Mesenchymal stem cell (in vitro differentiated cells and primary cell): ENCODE measurements at regions not wholly inside any gene's neighbourhood (a gene's known extent, or its start where the extent isn't known, plus 50 kb on each side); places are given as distances from the start of the nearest gene placed in this dataset.

Source experiments
- DNase-seq: peaks from one replicate; pipeline ENCODE4 v3.0.0-alpha.2; 2013
- H2AFZ ChIP-seq: one replicate; pipeline ENCODE4 v1.6.1; 2013; ENCODE audit warnings: low read depth, mild to moderate bottlenecking, control low read depth, inconsistent platforms, low read length, moderate library complexity
- H2AK5ac ChIP-seq: 2 replicates; pipeline ENCODE4 v1.6.1; 2013; ENCODE audit warnings: low read length, moderate library complexity, mild to moderate bottlenecking, inconsistent platforms; ENCODE audit not compliant: severe bottlenecking
- H2BK120ac ChIP-seq: one replicate; pipeline ENCODE4 v1.6.1; 2013; ENCODE audit warnings: low read depth, mild to moderate bottlenecking, inconsistent platforms, low read length, moderate library complexity
- H2BK12ac ChIP-seq, 2 experiments: one replicate each; pipeline ENCODE4 v1.6.1; 2013; ENCODE audit warnings: inconsistent platforms in 2 of 2, low read length in 2 of 2, mild to moderate bottlenecking in 2 of 2, moderate library complexity in 2 of 2, control low read depth in 1 of 2
- H2BK15ac ChIP-seq: one replicate; pipeline ENCODE4 v1.6.1; 2013; ENCODE audit warnings: mild to moderate bottlenecking, low read depth, inconsistent platforms; ENCODE audit not compliant: poor library complexity, severe bottlenecking
- H2BK5ac ChIP-seq: 2 replicates; pipeline ENCODE4 v1.6.1; 2013; ENCODE audit warnings: low read depth, mild to moderate bottlenecking, low read length, control low read depth, inconsistent platforms; ENCODE audit not compliant: poor library complexity, severe bottlenecking
- H3K14ac ChIP-seq, 2 experiments: one replicate each; pipeline ENCODE4 v1.6.1; 2013; ENCODE audit warnings: inconsistent platforms in 2 of 2, low read length in 2 of 2, control low read depth in 1 of 2, mild to moderate bottlenecking in 1 of 2, moderate library complexity in 1 of 2
- H3K18ac ChIP-seq, 2 experiments: one replicate each; pipeline ENCODE4 v1.6.1; 2013; ENCODE audit warnings: inconsistent platforms in 2 of 2, low read length in 2 of 2, control low read depth in 1 of 2, low read depth in 1 of 2, mild to moderate bottlenecking in 1 of 2
- H3K23ac ChIP-seq, 2 experiments: one replicate each; pipeline ENCODE4 v1.6.1; 2013; ENCODE audit warnings: inconsistent platforms in 2 of 2, low read length in 2 of 2, mild to moderate bottlenecking in 2 of 2, moderate library complexity in 2 of 2, control low read depth in 1 of 2
- H3K27ac ChIP-seq: 2 replicates; pipeline ENCODE4 v1.5.1; 2013; ENCODE audit warnings: mild to moderate bottlenecking, moderate library complexity, low read length, control low read depth, inconsistent platforms; ENCODE audit not compliant: poor library complexity, severe bottlenecking
- H3K27me3 ChIP-seq, 2 experiments: 2 replicates each; pipeline versions ENCODE4 v1.6.1 to v1.7.0; 2013; ENCODE audit warnings: low read length in 2 of 2, mild to moderate bottlenecking in 2 of 2, moderate library complexity in 2 of 2, control low read depth in 1 of 2, inconsistent platforms in 1 of 2; ENCODE audit not compliant: control insufficient read depth in 1 of 2, insufficient read depth in 1 of 2
- H3K36me3 ChIP-seq, 2 experiments: 2 replicates each; pipeline versions ENCODE4 v1.6.1 to v1.7.0; 2013; ENCODE audit warnings: low read length in 2 of 2, control low read depth in 1 of 2, inconsistent platforms in 1 of 2, low read depth in 1 of 2, mild to moderate bottlenecking in 1 of 2; ENCODE audit not compliant: insufficient read depth in 2 of 2, control insufficient read depth in 1 of 2
- H3K4ac ChIP-seq, 2 experiments: one replicate each; pipeline ENCODE4 v1.6.1; 2013; ENCODE audit warnings: inconsistent platforms in 2 of 2, low read length in 2 of 2, mild to moderate bottlenecking in 2 of 2, moderate library complexity in 2 of 2, control low read depth in 1 of 2, low read depth in 1 of 2
- H3K4me1 ChIP-seq: 2 replicates; pipeline ENCODE4 v1.6.1; 2013; ENCODE audit warnings: low read depth, low read length, control low read depth; ENCODE audit not compliant: control insufficient read depth, insufficient read depth
- H3K4me2 ChIP-seq: 2 replicates; pipeline ENCODE4 v1.6.1; 2013; ENCODE audit warnings: low read length, mild to moderate bottlenecking, inconsistent platforms; ENCODE audit not compliant: poor library complexity, severe bottlenecking
- H3K4me3 ChIP-seq, 2 experiments: 2 replicates each; pipeline versions ENCODE4 v1.5.1 to v1.7.0; 2013; ENCODE audit warnings: low read length in 2 of 2, mild to moderate bottlenecking in 2 of 2, control low read depth in 1 of 2, low read depth in 1 of 2; ENCODE audit not compliant: insufficient read depth in 1 of 2
- H3K79me1 ChIP-seq: replicated peaks from 2 replicates; pipeline ENCODE4 v1.6.1; 2013; ENCODE audit warnings: mild to moderate bottlenecking, control low read depth, low read length, inconsistent platforms; ENCODE audit not compliant: poor library complexity, severe bottlenecking
- H3K9ac ChIP-seq: 2 replicates; pipeline ENCODE4 v1.7.0; 2013; ENCODE audit warnings: mild to moderate bottlenecking, low read length, moderate library complexity
- H3K9me3 ChIP-seq: 2 replicates; pipeline ENCODE4 v1.7.0; 2013; ENCODE audit warnings: mild to moderate bottlenecking, low read length; ENCODE audit not compliant: control insufficient read depth
- H4K8ac ChIP-seq: one replicate; pipeline ENCODE4 v1.6.1; 2013; ENCODE audit warnings: inconsistent platforms, mild to moderate bottlenecking, low read length, moderate library complexity
- H4K91ac ChIP-seq: one replicate; pipeline ENCODE4 v1.6.1; 2013; ENCODE audit warnings: mild to moderate bottlenecking, low read length, inconsistent platforms
- WGBS: methylation state at CpG from one replicate; pipeline ENCODE4 v1.1.7; 2013; ENCODE audit warnings: mixed read lengths; 5-methylcytosine and 5-hydroxymethylcytosine counted together

GRCh38 chr14:27485193-27485592 is 887.4 kb upstream of the NOVA1 start:
- Histone ChIP-seq H3K4me3 (no peak overlapping the region), H3K4me1 (no peaks in the 10 kb centered on the region), H3K9me3 (no peaks in the 10 kb centered on the region), H4K91ac (no peak overlapping the region), H2AFZ (no peak overlapping the region), H3K18ac (no peak overlapping the region), H2BK120ac (no peak overlapping the region), H2BK5ac (no peak overlapping the region), H3K14ac (no peak overlapping the region), H3K36me3 (no peaks in the 10 kb centered on the region), H2AK5ac (no peak overlapping the region), H3K23ac (no peak overlapping the region), H3K4ac (no peak overlapping the region), H2BK15ac (no peak overlapping the region), H3K27me3 (no peaks in the 10 kb centered on the region), H3K4me2 (no peak overlapping the region), H4K8ac (no peak overlapping the region), H3K27ac (no peak overlapping the region), H3K9ac (no peak overlapping the region), H2BK12ac (no peak overlapping the region), H3K79me1 (no peaks in the 10 kb centered on the region)
- DNase-seq: no peak

GRCh38 chr14:27506272-27506671 is 908.4 kb upstream of the NOVA1 start:
- Histone ChIP-seq H3K4me3 (no peak overlapping the region), H3K9me3 (peaks cover 49% of the 10 kb centered on the region), H3K18ac (no peak overlapping the region), H2BK120ac (no peak overlapping the region), H2AFZ (no peak overlapping the region), H3K27me3 (no peaks in the 10 kb centered on the region), H4K91ac (no peak overlapping the region), H3K36me3 (no peaks in the 10 kb centered on the region), H2BK15ac (no peak overlapping the region), H3K4me2 (no peak overlapping the region), H4K8ac (no peak overlapping the region), H3K9ac (no peak overlapping the region), H3K4me1 (no peaks in the 10 kb centered on the region), H3K14ac (no peak overlapping the region), H2AK5ac (no peak overlapping the region), H2BK12ac (no peak overlapping the region), H3K27ac (no peak overlapping the region), H3K23ac (no peak overlapping the region), H2BK5ac (no peak overlapping the region), H3K4ac (no peak overlapping the region), H3K79me1 (no peaks in the 10 kb centered on the region)
- 65% methylated on average over 1 of the region's 1 CpG for WGBS
- no peak for DNase-seq

GRCh38 chr14:27528328-27528727 is 930.5 kb upstream of the NOVA1 start:
- H4K91ac ChIP-seq: no peak overlapping the region
- no peak overlapping the region for H3K4me3 ChIP-seq
- H3K4me1 ChIP-seq: no peaks in the 10 kb centered on the region
- peak overlapping the region; percentile 78 for H3K9ac ChIP-seq
- peaks cover 0 to 9% of the 10 kb centered on the region in 2 experiments for H3K36me3 ChIP-seq
- no peak overlapping the region for H2BK15ac ChIP-seq
- no peak overlapping the region for H3K14ac ChIP-seq
- H3K4me2 ChIP-seq: no peak overlapping the region
- no peak overlapping the region for H3K18ac ChIP-seq
- H4K8ac ChIP-seq: no peak overlapping the region
- H3K23ac ChIP-seq: no peak overlapping the region
- no peak overlapping the region for H2BK5ac ChIP-seq
- no peaks in the 10 kb centered on the region for H3K27me3 ChIP-seq
- peaks cover 1% of the 10 kb centered on the region for H3K9me3 ChIP-seq
- 2% methylated on average over 1 of the region's 1 CpG for WGBS
- no peak overlapping the region for H3K4ac ChIP-seq
- H3K79me1 ChIP-seq: no peaks in the 10 kb centered on the region
- peak; percentile 38 for DNase-seq
- no peak overlapping the region for H2AFZ ChIP-seq
- H2AK5ac ChIP-seq: no peak overlapping the region
- H2BK120ac ChIP-seq: no peak overlapping the region
- H3K27ac ChIP-seq: no peak overlapping the region
- no peak overlapping the region for H2BK12ac ChIP-seq

- no peak overlapping the region for H2BK5ac ChIP-seq
- H3K23ac ChIP-seq: no peak overlapping the region
- no peak overlapping the region for H3K4ac ChIP-seq
- no peak overlapping the region for H2BK12ac ChIP-seq
- H2AK5ac ChIP-seq: no peak overlapping the region
- no peak overlapping the region for H3K4me2 ChIP-seq
- peaks cover 0 to 16% of the 10 kb centered on the region in 2 experiments for H3K36me3 ChIP-seq
- H3K4me3 ChIP-seq: no peak overlapping the region
- no peak overlapping the region for H2AFZ ChIP-seq
- H3K27ac ChIP-seq: no peak overlapping the region
- no peaks in the 10 kb centered on the region for H3K79me1 ChIP-seq
- WGBS: 82% methylated on average over 3 of the region's 3 CpGs
- no peak overlapping the region for H4K91ac ChIP-seq
- no peak overlapping the region for H3K9ac ChIP-seq
- no peaks in the 10 kb centered on the region for H3K27me3 ChIP-seq
- H3K4me1 ChIP-seq: no peaks in the 10 kb centered on the region
- no peak for DNase-seq
- H2BK120ac ChIP-seq: no peak overlapping the region
- H3K9me3 ChIP-seq: peaks cover 25% of the 10 kb centered on the region
- H2BK15ac ChIP-seq: no peak overlapping the region
- no peak overlapping the region for H3K18ac ChIP-seq
- no peak overlapping the region for H3K14ac ChIP-seq
- no peak overlapping the region for H4K8ac ChIP-seq
These were observed 938.9 kb upstream of the NOVA1 start for GRCh38 chr14:27536748-27537147.
